WTC11 (cell line): ENCODE measurements at regions not wholly inside any gene's neighbourhood (a gene's known extent, or its start where the extent isn't known, plus 50 kb on each side); places are given as distances from the start of the nearest gene placed in this dataset.

Source experiments
- ATAC-seq: fragments of 200-7000 bp; cut with Tn5 transposase; 2 replicates; pipeline ENCODE4 v1.10.0; 2021; ENCODE audit warnings: mild to moderate bottlenecking, moderate library complexity
- CTCF ChIA-PET: fragments of 300-600 bp; sonication (Branson Sonifier 250); formaldehyde crosslinking; loops from one replicate; lab custom pipeline; 2021; ENCODE audit warnings: antibody characterized with exemption; lab: Charles Lee
- POLR2A ChIA-PET: fragments of 350-600 bp; sonication (Branson Sonifier 250); formaldehyde crosslinking; loops from one replicate; lab custom pipeline; 2021; ENCODE audit warnings: antibody characterized with exemption; lab: Charles Lee
- DNase-seq: peaks from one replicate; pipeline ENCODE4 v3.0.0; 2021; ENCODE audit warnings: low spot score
- H3K27ac Mint-ChIP-seq: 2 replicates; pipeline ENCODE4 v1.8.0; 2021; ENCODE audit warnings: mixed read lengths
- H3K27me3 Mint-ChIP-seq: 2 replicates; pipeline ENCODE4 v1.8.0; 2021; ENCODE audit warnings: low read depth, mild to moderate bottlenecking, moderate library complexity, mixed read lengths
- H3K36me3 Mint-ChIP-seq: 2 replicates; pipeline ENCODE4 v1.8.0; 2021; ENCODE audit warnings: mixed read lengths
- H3K4me1 Mint-ChIP-seq: 2 replicates; pipeline ENCODE4 v1.8.0; 2022; ENCODE audit warnings: mixed read lengths
- H3K4me3 Mint-ChIP-seq: 2 replicates; pipeline ENCODE4 v1.8.0; 2021; ENCODE audit warnings: mild to moderate bottlenecking, moderate library complexity, mixed read lengths
- H3K9me3 Mint-ChIP-seq: 2 replicates; pipeline ENCODE4 v1.8.0; 2021; ENCODE audit warnings: mixed read lengths
- ESRRA ChIP-seq: sonication (generic); formaldehyde crosslinking; IDR thresholded peaks from 2 replicates; pipeline ENCODE4 v1.8.1; 2022; ENCODE audit warnings: mild to moderate bottlenecking, missing genetic modification reagents, borderline replicate concordance
- GTF2I ChIP-seq: fragments of 250-450 bp; sonication (Bioruptor Pico); conservative IDR thresholded peaks from 2 replicates; pipeline ENCODE4 v1.4.0; 2021; ENCODE audit warnings: mild to moderate bottlenecking
- JUN ChIP-seq: sonication (generic); formaldehyde crosslinking; IDR thresholded peaks from 2 replicates; pipeline ENCODE4 v1.8.0; 2023; ENCODE audit warnings: mild to moderate bottlenecking, missing genetic modification reagents
- KAT7 ChIP-seq: sonication (generic); formaldehyde crosslinking; IDR thresholded peaks from 2 replicates; pipeline ENCODE4 v1.8.1; 2023; ENCODE audit warnings: missing genetic modification reagents, mild to moderate bottlenecking, borderline replicate concordance
- MXD4 ChIP-seq: fragments of 250-450 bp; sonication (Bioruptor Pico); IDR thresholded peaks from 2 replicates; pipeline ENCODE4 v1.8.0; 2021; ENCODE audit warnings: mild to moderate bottlenecking, moderate library complexity, borderline replicate concordance
- MYBL2 ChIP-seq: sonication (generic); formaldehyde crosslinking; IDR thresholded peaks from 2 replicates; pipeline ENCODE4 v1.8.1; 2023; ENCODE audit warnings: mild to moderate bottlenecking, moderate library complexity, missing genetic modification reagents
- NFYB ChIP-seq: sonication (generic); formaldehyde crosslinking; conservative IDR thresholded peaks from 2 replicates; pipeline ENCODE4 v1.8.0; 2022; ENCODE audit warnings: low read depth, missing genetic modification reagents
- NR1H2 ChIP-seq: sonication (generic); formaldehyde crosslinking; IDR thresholded peaks from 2 replicates; pipeline ENCODE4 v1.9.0; 2021; ENCODE audit warnings: mild to moderate bottlenecking, moderate library complexity, missing genetic modification reagents
- NR2C2 ChIP-seq: sonication (generic); formaldehyde crosslinking; IDR thresholded peaks from 2 replicates; pipeline ENCODE4 v1.8.0; 2022; ENCODE audit warnings: mild to moderate bottlenecking, missing genetic modification reagents
- SMAD3 ChIP-seq: sonication (generic); formaldehyde crosslinking; IDR thresholded peaks from 2 replicates; pipeline ENCODE4 v1.8.0; 2022; ENCODE audit warnings: missing genetic modification reagents, mild to moderate bottlenecking, borderline replicate concordance
- SMAD4 ChIP-seq: sonication (generic); formaldehyde crosslinking; IDR thresholded peaks from 2 replicates; pipeline ENCODE4 v1.8.0; 2022; ENCODE audit warnings: mild to moderate bottlenecking, missing genetic modification reagents
- SOX15 ChIP-seq: fragments of 250-450 bp; sonication (Bioruptor Pico); IDR thresholded peaks from 2 replicates; pipeline ENCODE4 v1.9.0; 2021; ENCODE audit warnings: mild to moderate bottlenecking
- TCF7 ChIP-seq: sonication (generic); formaldehyde crosslinking; IDR thresholded peaks from 2 replicates; pipeline ENCODE4 v1.8.0; 2022; ENCODE audit warnings: mild to moderate bottlenecking, low read depth, missing genetic modification reagents, moderate library complexity
- TEAD1 ChIP-seq: sonication (generic); formaldehyde crosslinking; IDR thresholded peaks from 2 replicates; pipeline ENCODE4 v1.8.0; 2022; ENCODE audit warnings: mild to moderate bottlenecking, missing genetic modification reagents
- ZNF317 ChIP-seq: sonication (generic); formaldehyde crosslinking; IDR thresholded peaks from 2 replicates; pipeline ENCODE4 v1.8.1; 2023; ENCODE audit warnings: low read depth, mild to moderate bottlenecking, moderate library complexity, missing genetic modification reagents, borderline replicate concordance
- ZNF423 ChIP-seq: fragments of 250-450 bp; sonication (Bioruptor Pico); IDR thresholded peaks from 2 replicates; pipeline ENCODE4 v2.1.2; 2022; ENCODE audit warnings: mild to moderate bottlenecking, moderate library complexity
- ZNF671 ChIP-seq: fragments of 250-450 bp; sonication (Bioruptor Pico); IDR thresholded peaks from 2 replicates; pipeline ENCODE4 v1.8.0; 2021; ENCODE audit warnings: mild to moderate bottlenecking
- TF ChIP-seq, protein P1 (sequence below): sonication (generic); formaldehyde crosslinking; IDR thresholded peaks from 2 replicates; pipeline ENCODE4 v1.8.1; 2023; ENCODE audit warnings: mild to moderate bottlenecking, missing genetic modification reagents, moderate library complexity
- TF ChIP-seq, protein P2 (sequence below): sonication (generic); formaldehyde crosslinking; IDR thresholded peaks from 2 replicates; pipeline ENCODE4 v1.8.1; 2023; ENCODE audit warnings: mild to moderate bottlenecking, missing genetic modification reagents
- TF ChIP-seq, protein P3 (sequence below): fragments of 250-450 bp; sonication (Bioruptor Pico); conservative IDR thresholded peaks from 2 replicates; pipeline ENCODE4 v1.9.0; 2021; ENCODE audit warnings: mild to moderate bottlenecking
- TF ChIP-seq, protein P4 (sequence below): sonication (generic); formaldehyde crosslinking; IDR thresholded peaks from 2 replicates; pipeline ENCODE4 v1.8.1; 2022; ENCODE audit warnings: low read depth, mild to moderate bottlenecking, moderate library complexity, missing genetic modification reagents, borderline replicate concordance
- TF ChIP-seq, protein P5 (sequence below): sonication (generic); formaldehyde crosslinking; IDR thresholded peaks from 2 replicates; pipeline ENCODE4 v1.8.1; 2023; ENCODE audit warnings: mild to moderate bottlenecking, moderate library complexity, missing genetic modification reagents
- TF ChIP-seq, protein P6 (sequence below): sonication (generic); formaldehyde crosslinking; conservative IDR thresholded peaks from 2 replicates; pipeline ENCODE4 v1.8.1; 2022; ENCODE audit warnings: mild to moderate bottlenecking, missing genetic modification reagents
- TF ChIP-seq, protein P7 (sequence below): sonication (generic); formaldehyde crosslinking; IDR thresholded peaks from 2 replicates; pipeline ENCODE4 v1.8.1; 2022; ENCODE audit warnings: missing genetic modification reagents, borderline replicate concordance
- TF ChIP-seq, protein P8 (sequence below): sonication (generic); formaldehyde crosslinking; IDR thresholded peaks from 2 replicates; pipeline ENCODE4 v1.8.0; 2023; ENCODE audit warnings: mild to moderate bottlenecking, missing genetic modification reagents

DNA sequence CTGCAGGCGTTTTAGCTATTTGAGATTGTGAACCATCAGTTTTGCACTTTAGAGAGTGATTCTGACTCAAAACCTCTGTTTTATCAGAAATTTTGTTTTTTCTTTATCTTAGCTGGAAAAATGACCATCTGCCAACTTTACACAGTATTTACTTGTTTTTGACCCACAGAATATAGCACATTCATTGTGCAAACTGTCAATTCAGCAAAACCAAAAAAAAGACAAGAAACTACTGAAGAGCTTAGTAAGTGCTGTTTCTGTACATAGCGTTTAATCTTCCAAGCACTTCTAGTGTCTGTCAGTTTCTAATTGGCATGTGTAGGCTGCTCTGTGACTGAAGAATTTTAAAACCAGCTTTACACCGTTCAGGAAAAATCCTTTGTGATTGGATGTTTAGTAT is 76.0 kb upstream of the VANGL1 start:
- Mint-ChIP-seq H3K27ac (no peak overlapping the region), H3K36me3 (peaks cover 11% of the 10 kb centered on the region), H3K9me3 (peaks cover 22% of the 10 kb centered on the region), H3K27me3 (peaks cover 18% of the 10 kb centered on the region), H3K4me3 (no peak overlapping the region), H3K4me1 (no peaks in the 10 kb centered on the region)
- ATAC-seq = no peak
- TF ChIP-seq ZNF317 (CRISPR knock-in tag) (no peak), ZNF423 (CRISPR knock-in tag) (no peak), ZNF671 (CRISPR knock-in tag) (no peak), NFYB (CRISPR knock-in tag) (no peak), GTF2I (CRISPR knock-in tag) (no peak), MXD4 (CRISPR knock-in tag) (no peak), NR1H2 (CRISPR knock-in tag) (no peak), MYBL2 (no peak), JUN (CRISPR knock-in tag) (no peak)
- TF ChIP-seq, protein P1, sequence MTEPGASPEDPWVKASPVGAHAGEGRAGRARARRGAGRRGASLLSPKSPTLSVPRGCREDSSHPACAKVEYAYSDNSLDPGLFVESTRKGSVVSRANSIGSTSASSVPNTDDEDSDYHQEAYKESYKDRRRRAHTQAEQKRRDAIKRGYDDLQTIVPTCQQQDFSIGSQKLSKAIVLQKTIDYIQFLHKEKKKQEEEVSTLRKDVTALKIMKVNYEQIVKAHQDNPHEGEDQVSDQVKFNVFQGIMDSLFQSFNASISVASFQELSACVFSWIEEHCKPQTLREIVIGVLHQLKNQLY (CRISPR knock-in tag) = no peak
- TF ChIP-seq, protein P2, sequence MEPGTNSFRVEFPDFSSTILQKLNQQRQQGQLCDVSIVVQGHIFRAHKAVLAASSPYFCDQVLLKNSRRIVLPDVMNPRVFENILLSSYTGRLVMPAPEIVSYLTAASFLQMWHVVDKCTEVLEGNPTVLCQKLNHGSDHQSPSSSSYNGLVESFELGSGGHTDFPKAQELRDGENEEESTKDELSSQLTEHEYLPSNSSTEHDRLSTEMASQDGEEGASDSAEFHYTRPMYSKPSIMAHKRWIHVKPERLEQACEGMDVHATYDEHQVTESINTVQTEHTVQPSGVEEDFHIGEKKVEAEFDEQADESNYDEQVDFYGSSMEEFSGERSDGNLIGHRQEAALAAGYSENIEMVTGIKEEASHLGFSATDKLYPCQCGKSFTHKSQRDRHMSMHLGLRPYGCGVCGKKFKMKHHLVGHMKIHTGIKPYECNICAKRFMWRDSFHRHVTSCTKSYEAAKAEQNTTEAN (CRISPR knock-in tag) = no peak
- TF ChIP-seq, protein P3, sequence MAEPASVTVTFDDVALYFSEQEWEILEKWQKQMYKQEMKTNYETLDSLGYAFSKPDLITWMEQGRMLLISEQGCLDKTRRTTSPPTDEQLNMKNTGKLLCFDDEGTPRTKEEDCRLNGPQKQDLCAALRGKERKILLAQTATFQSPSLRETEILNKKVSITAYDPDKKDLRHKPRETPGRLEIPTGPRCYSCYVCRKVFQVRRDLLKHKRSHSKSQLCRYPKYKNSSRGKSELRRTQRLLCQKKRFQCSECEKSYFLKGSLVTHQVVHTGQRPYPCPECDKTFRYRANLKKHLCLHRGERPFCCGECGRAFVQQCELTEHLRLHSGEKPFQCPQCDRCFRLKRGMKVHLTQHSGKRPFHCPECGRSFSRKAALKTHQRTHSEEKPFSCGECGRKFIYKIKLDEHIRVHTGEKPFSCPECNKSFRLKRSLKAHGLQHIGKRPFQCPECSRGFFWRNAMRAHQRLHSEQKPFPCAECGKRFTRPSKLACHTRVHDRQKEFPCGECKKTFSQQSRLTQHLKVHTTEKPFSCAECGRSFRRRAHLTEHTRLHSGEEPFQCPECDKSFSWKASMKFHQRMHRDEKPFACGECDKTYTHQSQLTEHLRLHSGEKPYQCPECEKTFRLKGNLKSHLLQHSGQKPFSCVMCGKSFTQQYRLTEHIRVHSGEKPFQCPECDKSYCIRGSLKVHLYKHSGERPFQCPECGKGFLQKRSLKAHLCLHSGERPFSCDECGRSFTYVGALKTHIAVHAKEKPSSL (CRISPR knock-in tag) = no peak
- TF ChIP-seq, protein P4, sequence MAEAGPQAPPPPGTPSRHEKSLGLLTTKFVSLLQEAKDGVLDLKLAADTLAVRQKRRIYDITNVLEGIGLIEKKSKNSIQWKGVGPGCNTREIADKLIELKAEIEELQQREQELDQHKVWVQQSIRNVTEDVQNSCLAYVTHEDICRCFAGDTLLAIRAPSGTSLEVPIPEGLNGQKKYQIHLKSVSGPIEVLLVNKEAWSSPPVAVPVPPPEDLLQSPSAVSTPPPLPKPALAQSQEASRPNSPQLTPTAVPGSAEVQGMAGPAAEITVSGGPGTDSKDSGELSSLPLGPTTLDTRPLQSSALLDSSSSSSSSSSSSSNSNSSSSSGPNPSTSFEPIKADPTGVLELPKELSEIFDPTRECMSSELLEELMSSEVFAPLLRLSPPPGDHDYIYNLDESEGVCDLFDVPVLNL (CRISPR knock-in tag) = no peak
- POLR2A ChIA-PET = no interaction called here
- no peak for DNase-seq
- CTCF ChIA-PET = interaction anchor here (1.2 to 2.4 kb wide), 3 partner anchors 30 to 206 kb away, joined by 3 to 10 read pairs (median 7); no protein-coding TSS in a partner anchor

DNA sequence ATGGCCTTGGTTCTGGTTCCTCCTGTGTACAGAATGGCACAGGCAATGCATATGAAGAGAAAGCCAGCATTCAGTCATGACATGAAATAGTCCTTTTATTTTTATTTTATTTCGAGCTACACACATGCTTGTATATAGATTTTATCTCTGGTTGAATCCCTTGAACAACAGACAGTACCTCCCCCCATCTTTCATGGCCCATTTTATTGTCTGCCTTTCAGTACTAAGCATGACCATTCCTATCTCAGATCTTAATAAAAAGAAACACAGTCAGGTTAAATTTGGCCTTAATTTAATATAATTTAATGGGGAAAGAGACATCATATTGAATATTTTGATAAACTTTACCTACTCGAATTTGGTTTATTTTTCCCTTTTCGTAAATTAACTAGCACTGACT is 76.4 kb upstream of the VANGL1 start:
- H3K36me3 Mint-ChIP-seq = peaks cover 11% of the 10 kb centered on the region
- H3K27ac Mint-ChIP-seq = no peak overlapping the region
- ATAC-seq (no peak), DNase-seq (no peak)
- H3K4me3 Mint-ChIP-seq = no peak overlapping the region
- H3K9me3 Mint-ChIP-seq = peaks cover 22% of the 10 kb centered on the region
- ChIA-PET CTCF (interaction anchor here (1.2 to 2.4 kb wide), 3 partner anchors 30 to 206 kb away, joined by 3 to 10 read pairs (median 7); no protein-coding TSS in a partner anchor), POLR2A (no interaction called here)
- no peaks in the 10 kb centered on the region for H3K4me1 Mint-ChIP-seq
- H3K27me3 Mint-ChIP-seq = peaks cover 18% of the 10 kb centered on the region
- TF ChIP-seq MXD4 (CRISPR knock-in tag) = no peak
- TF ChIP-seq, protein P5, sequence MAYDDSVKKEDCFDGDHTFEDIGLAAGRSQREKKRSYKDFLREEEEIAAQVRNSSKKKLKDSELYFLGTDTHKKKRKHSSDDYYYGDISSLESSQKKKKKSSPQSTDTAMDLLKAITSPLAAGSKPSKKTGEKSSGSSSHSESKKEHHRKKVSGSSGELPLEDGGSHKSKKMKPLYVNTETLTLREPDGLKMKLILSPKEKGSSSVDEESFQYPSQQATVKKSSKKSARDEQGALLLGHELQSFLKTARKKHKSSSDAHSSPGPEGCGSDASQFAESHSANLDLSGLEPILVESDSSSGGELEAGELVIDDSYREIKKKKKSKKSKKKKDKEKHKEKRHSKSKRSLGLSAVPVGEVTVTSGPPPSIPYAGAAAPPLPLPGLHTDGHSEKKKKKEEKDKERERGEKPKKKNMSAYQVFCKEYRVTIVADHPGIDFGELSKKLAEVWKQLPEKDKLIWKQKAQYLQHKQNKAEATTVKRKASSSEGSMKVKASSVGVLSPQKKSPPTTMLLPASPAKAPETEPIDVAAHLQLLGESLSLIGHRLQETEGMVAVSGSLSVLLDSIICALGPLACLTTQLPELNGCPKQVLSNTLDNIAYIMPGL (CRISPR knock-in tag) = no peak
- no peak for TF ChIP-seq ESRRA
- TF ChIP-seq, protein P6, sequence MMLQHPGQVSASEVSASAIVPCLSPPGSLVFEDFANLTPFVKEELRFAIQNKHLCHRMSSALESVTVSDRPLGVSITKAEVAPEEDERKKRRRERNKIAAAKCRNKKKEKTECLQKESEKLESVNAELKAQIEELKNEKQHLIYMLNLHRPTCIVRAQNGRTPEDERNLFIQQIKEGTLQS (CRISPR knock-in tag) = no peak
- TF ChIP-seq, protein P7, sequence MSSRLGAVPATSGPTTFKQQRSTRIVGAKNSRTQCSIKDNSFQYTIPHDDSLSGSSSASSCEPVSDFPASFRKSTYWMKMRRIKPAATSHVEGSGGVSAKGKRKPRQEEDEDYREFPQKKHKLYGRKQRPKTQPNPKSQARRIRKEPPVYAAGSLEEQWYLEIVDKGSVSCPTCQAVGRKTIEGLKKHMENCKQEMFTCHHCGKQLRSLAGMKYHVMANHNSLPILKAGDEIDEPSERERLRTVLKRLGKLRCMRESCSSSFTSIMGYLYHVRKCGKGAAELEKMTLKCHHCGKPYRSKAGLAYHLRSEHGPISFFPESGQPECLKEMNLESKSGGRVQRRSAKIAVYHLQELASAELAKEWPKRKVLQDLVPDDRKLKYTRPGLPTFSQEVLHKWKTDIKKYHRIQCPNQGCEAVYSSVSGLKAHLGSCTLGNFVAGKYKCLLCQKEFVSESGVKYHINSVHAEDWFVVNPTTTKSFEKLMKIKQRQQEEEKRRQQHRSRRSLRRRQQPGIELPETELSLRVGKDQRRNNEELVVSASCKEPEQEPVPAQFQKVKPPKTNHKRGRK = no peak
- TF ChIP-seq, protein P8, sequence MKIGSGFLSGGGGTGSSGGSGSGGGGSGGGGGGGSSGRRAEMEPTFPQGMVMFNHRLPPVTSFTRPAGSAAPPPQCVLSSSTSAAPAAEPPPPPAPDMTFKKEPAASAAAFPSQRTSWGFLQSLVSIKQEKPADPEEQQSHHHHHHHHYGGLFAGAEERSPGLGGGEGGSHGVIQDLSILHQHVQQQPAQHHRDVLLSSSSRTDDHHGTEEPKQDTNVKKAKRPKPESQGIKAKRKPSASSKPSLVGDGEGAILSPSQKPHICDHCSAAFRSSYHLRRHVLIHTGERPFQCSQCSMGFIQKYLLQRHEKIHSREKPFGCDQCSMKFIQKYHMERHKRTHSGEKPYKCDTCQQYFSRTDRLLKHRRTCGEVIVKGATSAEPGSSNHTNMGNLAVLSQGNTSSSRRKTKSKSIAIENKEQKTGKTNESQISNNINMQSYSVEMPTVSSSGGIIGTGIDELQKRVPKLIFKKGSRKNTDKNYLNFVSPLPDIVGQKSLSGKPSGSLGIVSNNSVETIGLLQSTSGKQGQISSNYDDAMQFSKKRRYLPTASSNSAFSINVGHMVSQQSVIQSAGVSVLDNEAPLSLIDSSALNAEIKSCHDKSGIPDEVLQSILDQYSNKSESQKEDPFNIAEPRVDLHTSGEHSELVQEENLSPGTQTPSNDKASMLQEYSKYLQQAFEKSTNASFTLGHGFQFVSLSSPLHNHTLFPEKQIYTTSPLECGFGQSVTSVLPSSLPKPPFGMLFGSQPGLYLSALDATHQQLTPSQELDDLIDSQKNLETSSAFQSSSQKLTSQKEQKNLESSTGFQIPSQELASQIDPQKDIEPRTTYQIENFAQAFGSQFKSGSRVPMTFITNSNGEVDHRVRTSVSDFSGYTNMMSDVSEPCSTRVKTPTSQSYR (CRISPR knock-in tag) = no peak
- TF ChIP-seq SMAD3 = no peak
- no peak for TF ChIP-seq SOX15
- TF ChIP-seq NR2C2 (CRISPR knock-in tag) = no peak
- no peak for TF ChIP-seq TEAD1 (CRISPR knock-in tag)
- no peak for TF ChIP-seq TCF7 (CRISPR knock-in tag)
- TF ChIP-seq KAT7 = no peak
- no peak for TF ChIP-seq SMAD4 (CRISPR knock-in tag)
